Mesenchymal stem cell (in vitro differentiated cells and primary cell): ENCODE measurements at regions not wholly inside any gene's neighbourhood (a gene's known extent, or its start where the extent isn't known, plus 50 kb on each side); places are given as distances from the start of the nearest gene placed in this dataset.
A peak's percentile ranks its signal among the peaks of the same experiment; 100 is the strongest.

ENCODE experiments used
- DNase-seq: peaks from one replicate; pipeline ENCODE4 v3.0.0-alpha.2; 2013
- H2AFZ ChIP-seq: one replicate; pipeline ENCODE4 v1.6.1; 2013; ENCODE audit warnings: low read depth, mild to moderate bottlenecking, control low read depth, inconsistent platforms, low read length, moderate library complexity
- H2AK5ac ChIP-seq: 2 replicates; pipeline ENCODE4 v1.6.1; 2013; ENCODE audit warnings: low read length, moderate library complexity, mild to moderate bottlenecking, inconsistent platforms; ENCODE audit not compliant: severe bottlenecking
- H2BK120ac ChIP-seq: one replicate; pipeline ENCODE4 v1.6.1; 2013; ENCODE audit warnings: low read depth, mild to moderate bottlenecking, inconsistent platforms, low read length, moderate library complexity
- H2BK12ac ChIP-seq, 2 experiments: one replicate each; pipeline ENCODE4 v1.6.1; 2013; ENCODE audit warnings: inconsistent platforms in 2 of 2, low read length in 2 of 2, mild to moderate bottlenecking in 2 of 2, moderate library complexity in 2 of 2, control low read depth in 1 of 2
- H2BK15ac ChIP-seq: one replicate; pipeline ENCODE4 v1.6.1; 2013; ENCODE audit warnings: mild to moderate bottlenecking, low read depth, inconsistent platforms; ENCODE audit not compliant: poor library complexity, severe bottlenecking
- H2BK5ac ChIP-seq: 2 replicates; pipeline ENCODE4 v1.6.1; 2013; ENCODE audit warnings: low read depth, mild to moderate bottlenecking, low read length, control low read depth, inconsistent platforms; ENCODE audit not compliant: poor library complexity, severe bottlenecking
- H3K14ac ChIP-seq, 2 experiments: one replicate each; pipeline ENCODE4 v1.6.1; 2013; ENCODE audit warnings: inconsistent platforms in 2 of 2, low read length in 2 of 2, control low read depth in 1 of 2, mild to moderate bottlenecking in 1 of 2, moderate library complexity in 1 of 2
- H3K18ac ChIP-seq, 2 experiments: one replicate each; pipeline ENCODE4 v1.6.1; 2013; ENCODE audit warnings: inconsistent platforms in 2 of 2, low read length in 2 of 2, control low read depth in 1 of 2, low read depth in 1 of 2, mild to moderate bottlenecking in 1 of 2
- H3K23ac ChIP-seq, 2 experiments: one replicate each; pipeline ENCODE4 v1.6.1; 2013; ENCODE audit warnings: inconsistent platforms in 2 of 2, low read length in 2 of 2, mild to moderate bottlenecking in 2 of 2, moderate library complexity in 2 of 2, control low read depth in 1 of 2
- H3K27ac ChIP-seq: 2 replicates; pipeline ENCODE4 v1.5.1; 2013; ENCODE audit warnings: mild to moderate bottlenecking, moderate library complexity, low read length, control low read depth, inconsistent platforms; ENCODE audit not compliant: poor library complexity, severe bottlenecking
- H3K27me3 ChIP-seq, 2 experiments: 2 replicates each; pipeline versions ENCODE4 v1.6.1 to v1.7.0; 2013; ENCODE audit warnings: low read length in 2 of 2, mild to moderate bottlenecking in 2 of 2, moderate library complexity in 2 of 2, control low read depth in 1 of 2, inconsistent platforms in 1 of 2; ENCODE audit not compliant: control insufficient read depth in 1 of 2, insufficient read depth in 1 of 2
- H3K36me3 ChIP-seq, 2 experiments: 2 replicates each; pipeline versions ENCODE4 v1.6.1 to v1.7.0; 2013; ENCODE audit warnings: low read length in 2 of 2, control low read depth in 1 of 2, inconsistent platforms in 1 of 2, low read depth in 1 of 2, mild to moderate bottlenecking in 1 of 2; ENCODE audit not compliant: insufficient read depth in 2 of 2, control insufficient read depth in 1 of 2
- H3K4ac ChIP-seq, 2 experiments: one replicate each; pipeline ENCODE4 v1.6.1; 2013; ENCODE audit warnings: inconsistent platforms in 2 of 2, low read length in 2 of 2, mild to moderate bottlenecking in 2 of 2, moderate library complexity in 2 of 2, control low read depth in 1 of 2, low read depth in 1 of 2
- H3K4me1 ChIP-seq: 2 replicates; pipeline ENCODE4 v1.6.1; 2013; ENCODE audit warnings: low read depth, low read length, control low read depth; ENCODE audit not compliant: control insufficient read depth, insufficient read depth
- H3K4me2 ChIP-seq: 2 replicates; pipeline ENCODE4 v1.6.1; 2013; ENCODE audit warnings: low read length, mild to moderate bottlenecking, inconsistent platforms; ENCODE audit not compliant: poor library complexity, severe bottlenecking
- H3K4me3 ChIP-seq, 2 experiments: 2 replicates each; pipeline versions ENCODE4 v1.5.1 to v1.7.0; 2013; ENCODE audit warnings: low read length in 2 of 2, mild to moderate bottlenecking in 2 of 2, control low read depth in 1 of 2, low read depth in 1 of 2; ENCODE audit not compliant: insufficient read depth in 1 of 2
- H3K79me1 ChIP-seq: replicated peaks from 2 replicates; pipeline ENCODE4 v1.6.1; 2013; ENCODE audit warnings: mild to moderate bottlenecking, control low read depth, low read length, inconsistent platforms; ENCODE audit not compliant: poor library complexity, severe bottlenecking
- H3K9ac ChIP-seq: 2 replicates; pipeline ENCODE4 v1.7.0; 2013; ENCODE audit warnings: mild to moderate bottlenecking, low read length, moderate library complexity
- H3K9me3 ChIP-seq: 2 replicates; pipeline ENCODE4 v1.7.0; 2013; ENCODE audit warnings: mild to moderate bottlenecking, low read length; ENCODE audit not compliant: control insufficient read depth
- H4K8ac ChIP-seq: one replicate; pipeline ENCODE4 v1.6.1; 2013; ENCODE audit warnings: inconsistent platforms, mild to moderate bottlenecking, low read length, moderate library complexity
- H4K91ac ChIP-seq: one replicate; pipeline ENCODE4 v1.6.1; 2013; ENCODE audit warnings: mild to moderate bottlenecking, low read length, inconsistent platforms
- WGBS: methylation state at CpG from one replicate; pipeline ENCODE4 v1.1.7; 2013; ENCODE audit warnings: mixed read lengths; 5-methylcytosine and 5-hydroxymethylcytosine counted together

- Histone ChIP-seq H3K9me3 (no peaks in the 10 kb centered on the region), H3K4ac (no peak overlapping the region), H3K36me3 (no peaks in the 10 kb centered on the region), H2BK12ac (no peak overlapping the region), H2BK15ac (no peak overlapping the region), H3K79me1 (no peaks in the 10 kb centered on the region), H3K27ac (no peak overlapping the region), H2BK5ac (no peak overlapping the region), H2BK120ac (no peak overlapping the region), H3K4me1 (no peaks in the 10 kb centered on the region), H3K9ac (no peak overlapping the region), H3K4me3 (no peak overlapping the region), H3K23ac (no peak overlapping the region), H3K18ac (no peak overlapping the region), H3K27me3 (peaks cover 0 to 4% of the 10 kb centered on the region in 2 experiments), H2AFZ (no peak overlapping the region), H4K91ac (no peak overlapping the region), H3K4me2 (no peak overlapping the region), H3K14ac (no peak overlapping the region), H4K8ac (no peak overlapping the region), H2AK5ac (no peak overlapping the region)
- DNase-seq, result no peak
- 91% methylated on average over 7 of the region's 7 CpGs for WGBS
Observed at GRCh38 chr5:174567506-174568141, 156.8 kb upstream of the MSX2 start.

- Histone ChIP-seq H2BK12ac (no peak overlapping the region), H3K4me1 (no peaks in the 10 kb centered on the region), H2AK5ac (no peak overlapping the region), H2BK120ac (no peak overlapping the region), H3K4me2 (no peak overlapping the region), H2AFZ (no peak overlapping the region), H3K27ac (no peak overlapping the region), H3K9me3 (no peaks in the 10 kb centered on the region), H3K4ac (no peak overlapping the region), H3K23ac (no peak overlapping the region), H3K79me1 (no peaks in the 10 kb centered on the region), H3K27me3 (peaks cover 0 to 4% of the 10 kb centered on the region in 2 experiments), H3K9ac (no peak overlapping the region), H3K14ac (no peak overlapping the region), H3K4me3 (no peak overlapping the region), H3K36me3 (no peaks in the 10 kb centered on the region), H2BK15ac (no peak overlapping the region), H4K8ac (no peak overlapping the region), H2BK5ac (no peak overlapping the region), H4K91ac (no peak overlapping the region), H3K18ac (no peak overlapping the region)
- DNase-seq, result no peak
- WGBS, result 93% methylated on average over 3 of the region's 4 CpGs
Observed at GRCh38 chr5:174570662-174571061, 153.7 kb upstream of the MSX2 start.

GRCh38 chr5:174571662-174572397 lies 152.6 kb upstream of the MSX2 start:
- H4K8ac ChIP-seq, result no peak overlapping the region
- WGBS, result 26% methylated on average over 7 of the region's 7 CpGs
- no peaks in the 10 kb centered on the region for H3K4me1 ChIP-seq
- no peaks in the 10 kb centered on the region for H3K79me1 ChIP-seq
- no peak overlapping the region for H2BK12ac ChIP-seq
- H3K27ac ChIP-seq, result no peak overlapping the region
- peak; percentile 96 for DNase-seq
- no peak overlapping the region for H4K91ac ChIP-seq
- peak overlapping the region; percentile 46 for H2AFZ ChIP-seq
- H3K4me3 ChIP-seq, result no peak overlapping the region
- no peak overlapping the region for H2AK5ac ChIP-seq
- H3K36me3 ChIP-seq, result no peaks in the 10 kb centered on the region
- no peak overlapping the region for H3K9ac ChIP-seq
- no peak overlapping the region for H3K23ac ChIP-seq
- no peak overlapping the region for H3K18ac ChIP-seq
- no peaks in the 10 kb centered on the region for H3K9me3 ChIP-seq
- H3K14ac ChIP-seq, result no peak overlapping the region
- no peak overlapping the region for H3K4ac ChIP-seq
- H2BK120ac ChIP-seq, result no peak overlapping the region
- H2BK15ac ChIP-seq, result no peak overlapping the region
- H2BK5ac ChIP-seq, result no peak overlapping the region
- no peak overlapping the region for H3K4me2 ChIP-seq
- H3K27me3 ChIP-seq, result peaks cover 0 to 7% of the 10 kb centered on the region in 2 experiments

- no peak overlapping the region for H2AK5ac ChIP-seq
- no peaks in the 10 kb centered on the region for H3K36me3 ChIP-seq
- H3K79me1 ChIP-seq, result no peaks in the 10 kb centered on the region
- H3K27ac ChIP-seq, result no peak overlapping the region
- H3K14ac ChIP-seq, result no peak overlapping the region
- H3K4ac ChIP-seq, result no peak overlapping the region
- WGBS, result 70% methylated on average over 8 of the region's 9 CpGs
- H4K8ac ChIP-seq, result no peak overlapping the region
- no peak overlapping the region for H2AFZ ChIP-seq
- no peaks in the 10 kb centered on the region for H3K4me1 ChIP-seq
- H3K27me3 ChIP-seq, result peaks cover 0 to 6% of the 10 kb centered on the region in 2 experiments
- H3K18ac ChIP-seq, result no peak overlapping the region
- no peak overlapping the region for H3K4me3 ChIP-seq
- no peak overlapping the region for H3K4me2 ChIP-seq
- no peak overlapping the region for H2BK15ac ChIP-seq
- H3K9ac ChIP-seq, result no peak overlapping the region
- H2BK5ac ChIP-seq, result no peak overlapping the region
- H3K23ac ChIP-seq, result no peak overlapping the region
- H2BK120ac ChIP-seq, result no peak overlapping the region
- no peak overlapping the region for H2BK12ac ChIP-seq
- no peak overlapping the region for H4K91ac ChIP-seq
- no peaks in the 10 kb centered on the region for H3K9me3 ChIP-seq
- peak; percentile 39 for DNase-seq
Observed at GRCh38 chr5:174572591-174572990, 151.8 kb upstream of the MSX2 start.
